ENCODE measurements at regions not wholly inside any gene's neighbourhood (a gene's known extent, or its start where the extent isn't known, plus 50 kb on each side); places are given as distances from the start of the nearest gene placed in this dataset.

- H3K4me3 ChIP-seq (ENCODE audit: control insufficient read depth in 1 of 7, extremely low read depth in 1 of 7, insufficient read depth in 4 of 7, low read depth in 2 of 7, low read length in 6 of 7), result no peak overlapping the region
- H3K9me3 ChIP-seq (ENCODE audit: control extremely low read depth in 1 of 5, control insufficient read depth in 4 of 5, insufficient read depth in 2 of 5, low read depth in 1 of 5, low read length in 4 of 5), result peaks cover 0 to 1% (median 0%) of the 10 kb centered on the region in 5 experiments
- H3K27ac ChIP-seq (ENCODE audit: insufficient read depth in 1 of 2, low read depth in 1 of 2, low read length in 2 of 2, poor library complexity in 1 of 2, severe bottlenecking in 2 of 2), result no peak overlapping the region
- no peak for DNase-seq
- no peaks in the 10 kb centered on the region for H3K27me3 ChIP-seq (replicated peaks in 2 of 5; ENCODE audit: control insufficient read depth in 4 of 5, insufficient read depth in 5 of 5, low read length in 4 of 5)
- POLR2A ChIA-PET, result no interaction called here
- CTCF ChIA-PET, result no interaction called here
- no peaks in the 10 kb centered on the region for H3K4me1 ChIP-seq (ENCODE audit: control extremely low read depth in 1 of 4, control insufficient read depth in 4 of 4, insufficient read depth in 4 of 4, low read length in 3 of 4)
- no peaks in the 10 kb centered on the region for H3K36me3 ChIP-seq (ENCODE audit: control insufficient read depth in 4 of 4, insufficient read depth in 4 of 4, low read length in 3 of 4)
Observed at GRCh38 chr3:61343543-61343942, 92.3 kb upstream of the FHIT start.

GRCh38 chr3:61345020-61345419 lies 93.8 kb upstream of the FHIT start:
- POLR2A ChIA-PET, result no interaction called here
- H3K4me1 ChIP-seq (ENCODE audit: control extremely low read depth in 1 of 4, control insufficient read depth in 4 of 4, insufficient read depth in 4 of 4, low read length in 3 of 4), result no peaks in the 10 kb centered on the region
- H3K9me3 ChIP-seq (ENCODE audit: control extremely low read depth in 1 of 5, control insufficient read depth in 4 of 5, insufficient read depth in 2 of 5, low read depth in 1 of 5, low read length in 4 of 5), result no peaks in the 10 kb centered on the region
- no CpG with 5 or more reads among the region's 2 CpGs for WGBS (ENCODE audit: insufficient coverage)
- H3K36me3 ChIP-seq (ENCODE audit: control insufficient read depth in 4 of 4, insufficient read depth in 4 of 4, low read length in 3 of 4), result no peaks in the 10 kb centered on the region
- DNase-seq, result no peak
- H3K27ac ChIP-seq (ENCODE audit: insufficient read depth in 1 of 2, low read depth in 1 of 2, low read length in 2 of 2, poor library complexity in 1 of 2, severe bottlenecking in 2 of 2), result no peak overlapping the region
- CTCF ChIA-PET, result no interaction called here
- H3K4me3 ChIP-seq (ENCODE audit: control insufficient read depth in 1 of 7, extremely low read depth in 1 of 7, insufficient read depth in 4 of 7, low read depth in 2 of 7, low read length in 6 of 7), result no peak overlapping the region
- no peaks in the 10 kb centered on the region for H3K27me3 ChIP-seq (replicated peaks in 2 of 5; ENCODE audit: control insufficient read depth in 4 of 5, insufficient read depth in 5 of 5, low read length in 4 of 5)

- Histone ChIP-seq H3K9me3 (ENCODE audit: control extremely low read depth in 1 of 5, control insufficient read depth in 4 of 5, insufficient read depth in 2 of 5, low read depth in 1 of 5, low read length in 4 of 5) (no peaks in the 10 kb centered on the region), H3K27me3 (replicated peaks in 2 of 5; ENCODE audit: control insufficient read depth in 4 of 5, insufficient read depth in 5 of 5, low read length in 4 of 5) (no peaks in the 10 kb centered on the region), H3K27ac (ENCODE audit: insufficient read depth in 1 of 2, low read depth in 1 of 2, low read length in 2 of 2, poor library complexity in 1 of 2, severe bottlenecking in 2 of 2) (no peak overlapping the region), H3K4me3 (ENCODE audit: control insufficient read depth in 1 of 7, extremely low read depth in 1 of 7, insufficient read depth in 4 of 7, low read depth in 2 of 7, low read length in 6 of 7) (no peak overlapping the region), H3K36me3 (ENCODE audit: control insufficient read depth in 4 of 4, insufficient read depth in 4 of 4, low read length in 3 of 4) (no peaks in the 10 kb centered on the region), H3K4me1 (ENCODE audit: control extremely low read depth in 1 of 4, control insufficient read depth in 4 of 4, insufficient read depth in 4 of 4, low read length in 3 of 4) (no peaks in the 10 kb centered on the region)
- CTCF ChIA-PET, result no interaction called here
- peak in 1 of 3 donors; percentile 6 for DNase-seq
- POLR2A ChIA-PET, result no interaction called here
Observed at GRCh38 chr3:61347981-61348380, 96.7 kb upstream of the FHIT start.

- CTCF ChIA-PET, result no interaction called here
- no peaks in the 10 kb centered on the region for H3K36me3 ChIP-seq (ENCODE audit: control insufficient read depth in 4 of 4, insufficient read depth in 4 of 4, low read length in 3 of 4)
- H3K9me3 ChIP-seq (ENCODE audit: control extremely low read depth in 1 of 5, control insufficient read depth in 4 of 5, insufficient read depth in 2 of 5, low read depth in 1 of 5, low read length in 4 of 5), result peaks cover 0 to 2% (median 0%) of the 10 kb centered on the region in 5 experiments
- H3K27ac ChIP-seq (ENCODE audit: insufficient read depth in 1 of 2, low read depth in 1 of 2, low read length in 2 of 2, poor library complexity in 1 of 2, severe bottlenecking in 2 of 2), result no peak overlapping the region
- H3K4me1 ChIP-seq (ENCODE audit: control extremely low read depth in 1 of 4, control insufficient read depth in 4 of 4, insufficient read depth in 4 of 4, low read length in 3 of 4), result no peaks in the 10 kb centered on the region
- DNase-seq, result no peak
- peaks cover 0 to 1% (median 0%) of the 10 kb centered on the region in 5 experiments for H3K27me3 ChIP-seq (replicated peaks in 2 of 5; ENCODE audit: control insufficient read depth in 4 of 5, insufficient read depth in 5 of 5, low read length in 4 of 5)
- no peak overlapping the region for H3K4me3 ChIP-seq (ENCODE audit: control insufficient read depth in 1 of 7, extremely low read depth in 1 of 7, insufficient read depth in 4 of 7, low read depth in 2 of 7, low read length in 6 of 7)
- POLR2A ChIA-PET, result no interaction called here
- 100% methylated on average over 2 of the region's 4 CpGs for WGBS (ENCODE audit: insufficient coverage)
Observed at GRCh38 chr3:61349717-61350116, 98.5 kb upstream of the FHIT start.

- ChIA-PET POLR2A (no interaction called here), CTCF (no interaction called here)
- WGBS (ENCODE audit: insufficient coverage), result 95% methylated on average over 4 of the region's 6 CpGs
- Histone ChIP-seq H3K36me3 (ENCODE audit: control insufficient read depth in 4 of 4, insufficient read depth in 4 of 4, low read length in 3 of 4) (no peaks in the 10 kb centered on the region), H3K4me1 (ENCODE audit: control extremely low read depth in 1 of 4, control insufficient read depth in 4 of 4, insufficient read depth in 4 of 4, low read length in 3 of 4) (no peaks in the 10 kb centered on the region), H3K4me3 (ENCODE audit: control insufficient read depth in 1 of 7, extremely low read depth in 1 of 7, insufficient read depth in 4 of 7, low read depth in 2 of 7, low read length in 6 of 7) (no peak overlapping the region), H3K27me3 (replicated peaks in 2 of 5; ENCODE audit: control insufficient read depth in 4 of 5, insufficient read depth in 5 of 5, low read length in 4 of 5) (peaks cover 0 to 1% (median 0%) of the 10 kb centered on the region in 5 experiments), H3K27ac (ENCODE audit: insufficient read depth in 1 of 2, low read depth in 1 of 2, low read length in 2 of 2, poor library complexity in 1 of 2, severe bottlenecking in 2 of 2) (no peak overlapping the region), H3K9me3 (ENCODE audit: control extremely low read depth in 1 of 5, control insufficient read depth in 4 of 5, insufficient read depth in 2 of 5, low read depth in 1 of 5, low read length in 4 of 5) (peaks cover 0 to 2% (median 0%) of the 10 kb centered on the region in 5 experiments)
- no peak for DNase-seq
Observed at GRCh38 chr3:61350782-61351309, 99.6 kb upstream of the FHIT start.

GRCh38 chr3:61352306-61352705 lies 101.1 kb upstream of the FHIT start:
- H3K9me3 ChIP-seq (ENCODE audit: control extremely low read depth in 1 of 5, control insufficient read depth in 4 of 5, insufficient read depth in 2 of 5, low read depth in 1 of 5, low read length in 4 of 5), result peaks cover 0 to 2% (median 0%) of the 10 kb centered on the region in 5 experiments
- H3K4me1 ChIP-seq (ENCODE audit: control extremely low read depth in 1 of 4, control insufficient read depth in 4 of 4, insufficient read depth in 4 of 4, low read length in 3 of 4), result no peaks in the 10 kb centered on the region
- ChIA-PET POLR2A (no interaction called here), CTCF (interaction anchor here (1.2 kb wide), 1 partner anchor 18 kb away, joined by 3 read pairs; no protein-coding TSS in a partner anchor)
- H3K27ac ChIP-seq (ENCODE audit: insufficient read depth in 1 of 2, low read depth in 1 of 2, low read length in 2 of 2, poor library complexity in 1 of 2, severe bottlenecking in 2 of 2), result no peak overlapping the region
- DNase-seq, result peak in 1 of 3 donors; percentile 1
- H3K4me3 ChIP-seq (ENCODE audit: control insufficient read depth in 1 of 7, extremely low read depth in 1 of 7, insufficient read depth in 4 of 7, low read depth in 2 of 7, low read length in 6 of 7), result no peak overlapping the region
- H3K27me3 ChIP-seq (replicated peaks in 2 of 5; ENCODE audit: control insufficient read depth in 4 of 5, insufficient read depth in 5 of 5, low read length in 4 of 5), result peaks cover 0 to 1% (median 0%) of the 10 kb centered on the region in 5 experiments
- no CpG with 5 or more reads among the region's 1 CpG for WGBS (ENCODE audit: insufficient coverage)
- no peaks in the 10 kb centered on the region for H3K36me3 ChIP-seq (ENCODE audit: control insufficient read depth in 4 of 4, insufficient read depth in 4 of 4, low read length in 3 of 4)

- Histone ChIP-seq H3K27ac (ENCODE audit: insufficient read depth in 1 of 2, low read depth in 1 of 2, low read length in 2 of 2, poor library complexity in 1 of 2, severe bottlenecking in 2 of 2) (no peak overlapping the region), H3K4me1 (ENCODE audit: control extremely low read depth in 1 of 4, control insufficient read depth in 4 of 4, insufficient read depth in 4 of 4, low read length in 3 of 4) (no peaks in the 10 kb centered on the region), H3K36me3 (ENCODE audit: control insufficient read depth in 4 of 4, insufficient read depth in 4 of 4, low read length in 3 of 4) (no peaks in the 10 kb centered on the region), H3K9me3 (ENCODE audit: control extremely low read depth in 1 of 5, control insufficient read depth in 4 of 5, insufficient read depth in 2 of 5, low read depth in 1 of 5, low read length in 4 of 5) (peaks cover 0 to 2% (median 0%) of the 10 kb centered on the region in 5 experiments), H3K4me3 (ENCODE audit: control insufficient read depth in 1 of 7, extremely low read depth in 1 of 7, insufficient read depth in 4 of 7, low read depth in 2 of 7, low read length in 6 of 7) (no peak overlapping the region), H3K27me3 (replicated peaks in 2 of 5; ENCODE audit: control insufficient read depth in 4 of 5, insufficient read depth in 5 of 5, low read length in 4 of 5) (peaks cover 0 to 1% (median 0%) of the 10 kb centered on the region in 5 experiments)
- 100% methylated on average over 1 of the region's 1 CpG for WGBS (ENCODE audit: insufficient coverage)
- no peak for DNase-seq
- ChIA-PET CTCF (interaction anchor here (1.4 kb wide), 1 partner anchor 28 kb away, joined by 3 read pairs; no protein-coding TSS in a partner anchor), POLR2A (interaction anchor here (0.6 kb wide), 1 partner anchor 1074 kb away, joined by 3 read pairs; no protein-coding TSS in a partner anchor)
Observed at GRCh38 chr3:61353382-61353781, 102.1 kb upstream of the FHIT start.

Data from common myeloid progenitor, CD34-positive (primary cell).